DMS79 treated with DMSO at 0.1 percent for 48 hours (cell line): ENCODE measurements at regions not wholly inside any gene's neighbourhood (a gene's known extent, or its start where the extent isn't known, plus 50 kb on each side); places are given as distances from the start of the nearest gene placed in this dataset.
"Not testable (repeated sequence)": the region's sequence is repeated elsewhere in the genome, so short reads cannot be mapped to it uniquely, and the experiment has no call there.

ENCODE experiments used
- DNase-seq: peaks from one replicate; lab custom pipeline; 2025; lab: John Stamatoyannopoulos, UW

GRCh38 chr22:23437779-23438178, 142.3 kb downstream of the IGLL1 start:
- DNase-seq, result no peak

GRCh38 chr22:23437107-23437395, 143.0 kb downstream of the IGLL1 start:
- DNase-seq, result not testable (repeated sequence)

- DNase-seq, result not testable (repeated sequence)
Measured at GRCh38 chr22:23436354-23437106, 143.6 kb downstream of the IGLL1 start.

GRCh38 chr22:23435186-23435585, 144.9 kb downstream of the IGLL1 start:
- DNase-seq, result not testable (repeated sequence)

GRCh38 chr22:23434198-23434830, 145.8 kb downstream of the IGLL1 start:
- not testable (repeated sequence) for DNase-seq

- DNase-seq, result not testable (repeated sequence)
Measured at GRCh38 chr22:23433127-23434005, 146.7 kb downstream of the IGLL1 start.

- not testable (repeated sequence) for DNase-seq
Measured at GRCh38 chr22:23432719-23433118, 147.4 kb downstream of the IGLL1 start.

- DNase-seq, result no peak
Measured at GRCh38 chr22:23431337-23432072, 148.6 kb downstream of the IGLL1 start.

- DNase-seq, result not testable (repeated sequence)
Measured at GRCh38 chr22:23424551-23425068, 155.5 kb downstream of the IGLL1 start.

- DNase-seq, result no peak
Measured at GRCh38 chr22:23424031-23424430, 156.1 kb downstream of the IGLL1 start.

- DNase-seq, result not testable (repeated sequence)
Measured at GRCh38 chr22:23422281-23422680, 157.8 kb downstream of the IGLL1 start.

GRCh38 chr22:23421300-23421699, 158.8 kb downstream of the IGLL1 start:
- not testable (repeated sequence) for DNase-seq

GRCh38 chr22:23419931-23420330, 160.2 kb downstream of the IGLL1 start:
- no peak for DNase-seq

GRCh38 chr22:23419171-23419570, 160.9 kb downstream of the IGLL1 start:
- no peak for DNase-seq

- no peak for DNase-seq
Measured at GRCh38 chr22:23418159-23418788, 161.8 kb downstream of the IGLL1 start.

GRCh38 chr22:23417327-23417726, 162.8 kb downstream of the IGLL1 start:
- not testable (repeated sequence) for DNase-seq

GRCh38 chr22:23416169-23416690, 163.9 kb downstream of the IGLL1 start:
- not testable (repeated sequence) for DNase-seq

GRCh38 chr22:23415490-23415851, 164.6 kb downstream of the IGLL1 start:
- DNase-seq, result no peak

- no peak for DNase-seq
Measured at GRCh38 chr22:23414727-23415489, 165.2 kb downstream of the IGLL1 start.

GRCh38 chr22:23411739-23412138, 168.4 kb downstream of the IGLL1 start:
- DNase-seq, result no peak
